IMR-90 (cell line): ENCODE measurements at regions not wholly inside any gene's neighbourhood (a gene's known extent, or its start where the extent isn't known, plus 50 kb on each side); places are given as distances from the start of the nearest gene placed in this dataset.

Experiments
- ATAC-seq: fragments of 200-7000 bp; cut with Tn5 transposase; 2 replicates; pipeline ENCODE4 v1.9.1; 2020; ENCODE audit warnings: low read depth, mild to moderate bottlenecking, moderate library complexity
- BruUV-seq: library from RNA; stranded (reverse); fragments of 400-500 nt; replicated peaks from 2 replicates; lab custom pipeline; 2021; lab: Mats Ljungman, UMichigan
- CTCF ChIA-PET: fragments of 300-600 bp; formaldehyde crosslinking; extraction: SDS; loops from one replicate; lab custom pipeline; 2021; ENCODE audit warnings: antibody characterized with exemption; lab: Yijun Ruan, JAX
- POLR2A ChIA-PET: fragments of 300-600 bp; sonication (Branson Sonifier 250); formaldehyde crosslinking; loops from one replicate; lab custom pipeline; 2022; ENCODE audit warnings: antibody characterized with exemption; ENCODE audit not compliant: unreplicated experiment; lab: Charles Lee
- DNase-seq: peaks from one replicate; pipeline ENCODE4 v3.0.0; 2013
- H2AFZ ChIP-seq: replicated peaks from 2 replicates; pipeline ENCODE3; 2013; ENCODE audit warnings: low read length, mild to moderate bottlenecking; ENCODE audit not compliant: poor library complexity
- H2AK5ac ChIP-seq: 2 replicates; pipeline ENCODE4 v1.6.1; 2013; ENCODE audit warnings: low read depth, low read length, inconsistent platforms
- H2AK9ac ChIP-seq: replicated peaks from 2 replicates; pipeline ENCODE3; 2013; ENCODE audit warnings: mild to moderate bottlenecking, low read depth, low read length, moderate library complexity; ENCODE audit not compliant: poor library complexity
- H2BK120ac ChIP-seq: 2 replicates; pipeline ENCODE4 v1.6.1; 2013; ENCODE audit warnings: low read depth, low read length, inconsistent platforms
- H2BK15ac ChIP-seq: 3 replicates; pipeline ENCODE4 v1.6.1; 2013; ENCODE audit warnings: low read depth, low read length, inconsistent platforms
- H2BK20ac ChIP-seq: 2 replicates; pipeline ENCODE4 v1.6.1; 2013; ENCODE audit warnings: low read depth, mild to moderate bottlenecking, inconsistent platforms, low read length, moderate library complexity
- H2BK5ac ChIP-seq: 2 replicates; pipeline ENCODE4 v1.6.1; 2013; ENCODE audit warnings: mild to moderate bottlenecking, low read depth, low read length, inconsistent platforms; ENCODE audit not compliant: poor library complexity, severe bottlenecking
- H3K14ac ChIP-seq: replicated peaks from 2 replicates; pipeline ENCODE4 v1.6.1; 2013; ENCODE audit warnings: low read depth, low read length, inconsistent platforms
- H3K18ac ChIP-seq: 2 replicates; pipeline ENCODE4 v1.6.1; 2013; ENCODE audit warnings: low read depth, low read length, control low read depth
- H3K23ac ChIP-seq: 2 replicates; pipeline ENCODE4 v1.6.1; 2013; ENCODE audit warnings: low read depth, low read length, inconsistent platforms
- H3K27ac ChIP-seq: 2 replicates; pipeline ENCODE4 v1.5.1; 2013; ENCODE audit warnings: mild to moderate bottlenecking, control low read depth, low read length; ENCODE audit not compliant: insufficient read depth
- H3K27me3 ChIP-seq: 2 replicates; pipeline ENCODE4 v1.6.1; 2013; ENCODE audit warnings: low read length; ENCODE audit not compliant: control insufficient read depth, insufficient read depth
- H3K36me3 ChIP-seq: 2 replicates; pipeline ENCODE4 v1.6.1; 2013; ENCODE audit warnings: low read length, mixed read lengths; ENCODE audit not compliant: control insufficient read depth, insufficient read depth
- H3K4ac ChIP-seq: 2 replicates; pipeline ENCODE4 v1.6.1; 2013; ENCODE audit warnings: low read depth, low read length, inconsistent platforms
- H3K4me1 ChIP-seq: 2 replicates; pipeline ENCODE4 v1.6.1; 2013; ENCODE audit warnings: low read length, mixed read lengths; ENCODE audit not compliant: control insufficient read depth, insufficient read depth
- H3K4me2 ChIP-seq: 2 replicates; pipeline ENCODE4 v1.6.1; 2013; ENCODE audit warnings: low read depth, mild to moderate bottlenecking, control low read depth, low read length, moderate library complexity
- H3K4me3 ChIP-seq: 2 replicates; pipeline ENCODE4 v1.5.1; 2013; ENCODE audit warnings: low read depth, mild to moderate bottlenecking, control low read depth, low read length, moderate library complexity; ENCODE audit not compliant: insufficient read depth
- H3K56ac ChIP-seq: 2 replicates; pipeline ENCODE4 v1.6.1; 2013; ENCODE audit warnings: low read length, inconsistent platforms; ENCODE audit not compliant: insufficient read depth; ENCODE audit errors: extremely low read depth
- H3K79me1 ChIP-seq, 2 experiments: 2 replicates each; pipeline ENCODE4 v1.6.1; 2013; ENCODE audit warnings: low read length in 2 of 2, inconsistent platforms in 1 of 2, low read depth in 1 of 2
- H3K9ac ChIP-seq: 2 replicates; pipeline ENCODE4 v1.6.1; 2013; ENCODE audit warnings: low read depth, low read length, control low read depth
- H3K9me1 ChIP-seq: 2 replicates; pipeline ENCODE4 v1.6.1; 2013; ENCODE audit warnings: low read length, inconsistent platforms; ENCODE audit not compliant: insufficient read depth
- H3K9me3 ChIP-seq: 2 replicates; pipeline ENCODE4 v1.6.1; 2013; ENCODE audit warnings: low read length; ENCODE audit not compliant: control insufficient read depth, insufficient read depth
- H4K20me1 ChIP-seq: 2 replicates; pipeline ENCODE4 v1.6.1; 2013; ENCODE audit warnings: low read length, inconsistent platforms; ENCODE audit not compliant: insufficient read depth
- H4K5ac ChIP-seq: 2 replicates; pipeline ENCODE4 v1.6.1; 2013; ENCODE audit warnings: mild to moderate bottlenecking, low read depth, low read length, control low read depth
- H4K8ac ChIP-seq, 2 experiments: 2 replicates each; pipeline ENCODE4 v1.6.1; 2013; ENCODE audit warnings: low read depth in 2 of 2, low read length in 2 of 2, control low read depth in 1 of 2, inconsistent platforms in 1 of 2
- H4K91ac ChIP-seq: 2 replicates; pipeline ENCODE4 v1.6.1; 2013; ENCODE audit warnings: low read depth, low read length, inconsistent platforms; ENCODE audit not compliant: insufficient read depth
- BHLHE40 ChIP-seq: fragments of 150-350 bp; IDR thresholded peaks from 2 replicates; pipeline ENCODE4 v1.6.1; 2016; ENCODE audit warnings: mild to moderate bottlenecking, low read depth, low read length
- CEBPB ChIP-seq: IDR thresholded peaks from 2 replicates; pipeline ENCODE4 v1.6.1; 2012; ENCODE audit warnings: low read depth, low read length, improper control_type of control experiment
- ELK1 ChIP-seq: fragments of 150-350 bp; IDR thresholded peaks from 2 replicates; pipeline ENCODE4 v1.6.1; 2016; ENCODE audit warnings: low read depth, mild to moderate bottlenecking, low read length, moderate library complexity, borderline replicate concordance
- FOS ChIP-seq: fragments of 150-350 bp; IDR thresholded peaks from 2 replicates; pipeline ENCODE4 v1.6.1; 2016; ENCODE audit warnings: low read depth, low read length
- MAFK ChIP-seq: IDR thresholded peaks from 2 replicates; pipeline ENCODE4 v1.6.1; 2012; ENCODE audit warnings: low read depth, low read length, improper control_type of control experiment
- MAZ ChIP-seq: IDR thresholded peaks from 2 replicates; pipeline ENCODE4 v1.6.1; 2012; ENCODE audit warnings: low read depth, mild to moderate bottlenecking, low read length, improper control_type of control experiment, moderate library complexity, borderline replicate concordance
- NFE2L2 ChIP-seq: fragments of 150-350 bp; IDR thresholded peaks from 2 replicates; pipeline ENCODE4 v1.6.1; 2016; ENCODE audit warnings: low read depth, mild to moderate bottlenecking, low read length
- POLR2A ChIP-seq: IDR thresholded peaks from 2 replicates; pipeline ENCODE4 v1.6.1; 2012; ENCODE audit warnings: mild to moderate bottlenecking, low read depth, low read length
- RCOR1 ChIP-seq: IDR thresholded peaks from 2 replicates; pipeline ENCODE4 v1.6.1; 2012; ENCODE audit warnings: mild to moderate bottlenecking, low read length, improper control_type of control experiment; ENCODE audit not compliant: insufficient replicate concordance
- RFX5 ChIP-seq: IDR thresholded peaks from 2 replicates; pipeline ENCODE4 v1.8.0; 2012; ENCODE audit warnings: low read depth, mild to moderate bottlenecking, low read length, moderate library complexity
- SMC3 ChIP-seq: fragments of 150-350 bp; IDR thresholded peaks from 2 replicates; pipeline ENCODE4 v1.6.1; 2016; ENCODE audit warnings: low read depth, mild to moderate bottlenecking, antibody characterized with exemption, low read length, moderate library complexity
- USF2 ChIP-seq: fragments of 150-350 bp; IDR thresholded peaks from 2 replicates; pipeline ENCODE4 v1.6.1; 2017; ENCODE audit warnings: mild to moderate bottlenecking, antibody characterized with exemption, low read length, low read depth
- WGBS, 2 experiments: methylation state at CpG; one replicate each; pipeline versions ENCODE4 v1.1.5 to v1.1.7; 2013; ENCODE audit warnings: missing lambda C conversion rate in 2 of 2; ENCODE audit not compliant: insufficient read length in 1 of 2; ENCODE audit errors: extremely low coverage in 2 of 2; 5-methylcytosine and 5-hydroxymethylcytosine counted together
- dilution Hi-C: fragments of 300-500 bp; cut with HindIII; formaldehyde crosslinking; loops from one replicate; pipeline ENCODE4 v1.14.3; 2018; ENCODE audit warnings: low sequenced_read_pairs; ENCODE audit not compliant: unreplicated experiment
- in situ Hi-C: fragments of 300-500 bp; cut with MboI; formaldehyde crosslinking; loops from 3 replicates; pipeline ENCODE4 v1.14.3; 2019; ENCODE audit warnings: low sequenced_read_pairs, inconsistent platforms, mixed read lengths
- intact Hi-C: fragments of 100-400 bp; cut with micrococcal nuclease; formaldehyde crosslinking; loops from 2 replicates; pipeline ENCODE4 v1.10.0; 2022

GRCh38 chrX:13955975-13956374 is 73.7 kb downstream of the GEMIN8 start:
- intact Hi-C loops, result no loop called here
- no peak for DNase-seq

More at GRCh38 chrX:13955975-13956374, 73.7 kb downstream of the GEMIN8 start:
- Histone ChIP-seq H4K91ac (no peak overlapping the region), H3K79me1 (no peaks in the 10 kb centered on the region), H3K27ac (no peak overlapping the region), H2AK9ac (no peak overlapping the region), H3K4me2 (no peak overlapping the region), H3K4ac (no peak overlapping the region), H3K14ac (no peak overlapping the region), H2BK20ac (no peak overlapping the region), H4K8ac (no peak overlapping the region), H3K18ac (no peak overlapping the region), H3K56ac (no peak overlapping the region), H3K9me1 (no peaks in the 10 kb centered on the region), H3K9me3 (no peaks in the 10 kb centered on the region), H2BK120ac (no peak overlapping the region), H2BK15ac (no peak overlapping the region), H3K27me3 (peaks cover 6% of the 10 kb centered on the region), H3K23ac (no peak overlapping the region), H3K36me3 (no peaks in the 10 kb centered on the region), H3K4me1 (no peaks in the 10 kb centered on the region), H2AK5ac (no peak overlapping the region), H3K9ac (no peak overlapping the region), H2AFZ (no peak overlapping the region), H4K20me1 (no peaks in the 10 kb centered on the region), H4K5ac (no peak overlapping the region), H3K4me3 (no peak overlapping the region), H2BK5ac (no peak overlapping the region)
- WGBS, 2 experiments, result no CpG with 5 or more reads among the region's 3 CpGs
- CTCF ChIA-PET, result no interaction called here
- dilution Hi-C loops, result no loop called here
- BruUV-seq, result no TSS peak
- POLR2A ChIA-PET, result no interaction called here
- in situ Hi-C loops, result no loop called here
- no peak for TF ChIP-seq USF2
- TF ChIP-seq RFX5, result no peak
- no peak for TF ChIP-seq SMC3
- TF ChIP-seq BHLHE40, result no peak
- no peak for TF ChIP-seq MAFK
- no peak for TF ChIP-seq POLR2A
- TF ChIP-seq RCOR1, result no peak
- TF ChIP-seq CEBPB, result no peak
- no peak for TF ChIP-seq NFE2L2
- no peak for TF ChIP-seq MAZ
- no peak for TF ChIP-seq ELK1
- no peak for TF ChIP-seq FOS
- ATAC-seq, result no peak
